ENCODE measurements at regions not wholly inside any gene's neighbourhood (a gene's known extent, or its start where the extent isn't known, plus 50 kb on each side); places are given as distances from the start of the nearest gene placed in this dataset.

DNA sequence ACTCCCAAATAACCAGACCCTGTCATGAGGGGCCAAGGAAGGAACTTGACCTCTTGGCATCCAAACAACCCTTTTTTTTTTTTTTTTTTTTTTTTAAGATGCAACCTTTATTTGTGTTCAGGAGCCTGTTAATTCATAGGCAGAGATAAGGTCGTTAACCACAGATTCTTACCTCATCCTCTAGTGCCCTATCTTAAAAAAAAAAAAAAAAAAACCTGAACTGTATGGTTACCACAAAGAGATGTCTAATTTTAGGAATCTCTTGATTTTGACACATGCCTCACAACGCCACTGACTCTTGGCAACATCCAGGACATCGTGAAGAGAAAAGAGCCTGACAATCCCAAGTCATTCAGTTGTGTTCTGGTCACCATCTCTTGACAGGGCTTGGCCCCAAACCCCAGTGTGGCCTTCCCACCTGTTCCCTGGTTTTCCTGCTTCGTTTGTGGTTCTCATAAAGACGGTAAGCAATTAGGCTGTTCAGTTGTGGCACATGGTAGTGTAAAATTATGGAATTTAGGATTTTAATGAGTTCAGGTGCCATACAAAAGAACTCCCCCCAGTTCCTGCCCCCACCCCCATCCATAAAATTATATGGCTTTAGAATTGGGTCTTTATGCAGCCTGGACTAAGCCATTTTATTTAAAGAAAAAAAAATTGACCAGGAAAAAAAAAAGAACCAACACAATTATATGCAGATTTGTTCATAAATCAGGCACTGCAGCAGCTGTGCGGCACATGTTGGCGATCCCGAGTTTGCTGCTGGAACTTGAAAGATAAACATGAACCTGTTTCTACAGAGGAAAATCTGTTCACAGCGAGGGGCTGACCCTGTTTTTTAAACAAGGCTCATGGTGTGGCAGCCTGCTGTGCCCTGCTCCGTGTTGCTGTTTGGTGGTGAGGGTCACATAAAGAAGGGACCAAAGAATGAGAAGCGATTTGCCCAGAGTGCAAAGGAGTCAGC, 267.8 kb upstream of the CLINT1 start:
- Histone ChIP-seq H4K20me1 (ENCODE audit: low read depth, low read length) (no peaks in the 10 kb centered on the region), H3K27me3 (ENCODE audit: low read length) (no peaks in the 10 kb centered on the region), H3K9me2 (replicated peaks; ENCODE audit: insufficient read depth, low read length) (no peaks in the 10 kb centered on the region), H3K4me2 (ENCODE audit: low read depth, low read length, poor library complexity, severe bottlenecking) (no peak overlapping the region), H3K27ac (ENCODE audit: low read depth, low read length) (no peak overlapping the region), H3K36me3 (ENCODE audit: low read length) (no peaks in the 10 kb centered on the region), H3K9me3 (ENCODE audit: insufficient read depth, low read length) (no peaks in the 10 kb centered on the region), H2AFZ (ENCODE audit: low read depth, low read length, severe bottlenecking) (no peak overlapping the region), H3F3A (ENCODE audit: insufficient read depth) (no peaks in the 10 kb centered on the region), H3K79me2 (ENCODE audit: insufficient read depth, low read length) (no peaks in the 10 kb centered on the region), H3K9ac (ENCODE audit: low read length) (no peak overlapping the region), H3K4me3 (ENCODE audit: insufficient read depth, low read length, poor library complexity, severe bottlenecking) (no peak overlapping the region)
- TF ChIP-seq, protein P1, sequence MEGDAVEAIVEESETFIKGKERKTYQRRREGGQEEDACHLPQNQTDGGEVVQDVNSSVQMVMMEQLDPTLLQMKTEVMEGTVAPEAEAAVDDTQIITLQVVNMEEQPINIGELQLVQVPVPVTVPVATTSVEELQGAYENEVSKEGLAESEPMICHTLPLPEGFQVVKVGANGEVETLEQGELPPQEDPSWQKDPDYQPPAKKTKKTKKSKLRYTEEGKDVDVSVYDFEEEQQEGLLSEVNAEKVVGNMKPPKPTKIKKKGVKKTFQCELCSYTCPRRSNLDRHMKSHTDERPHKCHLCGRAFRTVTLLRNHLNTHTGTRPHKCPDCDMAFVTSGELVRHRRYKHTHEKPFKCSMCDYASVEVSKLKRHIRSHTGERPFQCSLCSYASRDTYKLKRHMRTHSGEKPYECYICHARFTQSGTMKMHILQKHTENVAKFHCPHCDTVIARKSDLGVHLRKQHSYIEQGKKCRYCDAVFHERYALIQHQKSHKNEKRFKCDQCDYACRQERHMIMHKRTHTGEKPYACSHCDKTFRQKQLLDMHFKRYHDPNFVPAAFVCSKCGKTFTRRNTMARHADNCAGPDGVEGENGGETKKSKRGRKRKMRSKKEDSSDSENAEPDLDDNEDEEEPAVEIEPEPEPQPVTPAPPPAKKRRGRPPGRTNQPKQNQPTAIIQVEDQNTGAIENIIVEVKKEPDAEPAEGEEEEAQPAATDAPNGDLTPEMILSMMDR (IDR thresholded peaks at IDR 0.05; ENCODE audit: insufficient read depth, low read length, poor library complexity, severe bottlenecking) = no peak
- TF ChIP-seq EZH2phosphoT487 (conservative IDR thresholded peaks at IDR 0.05; ENCODE audit: low read length) = no peak

DNA sequence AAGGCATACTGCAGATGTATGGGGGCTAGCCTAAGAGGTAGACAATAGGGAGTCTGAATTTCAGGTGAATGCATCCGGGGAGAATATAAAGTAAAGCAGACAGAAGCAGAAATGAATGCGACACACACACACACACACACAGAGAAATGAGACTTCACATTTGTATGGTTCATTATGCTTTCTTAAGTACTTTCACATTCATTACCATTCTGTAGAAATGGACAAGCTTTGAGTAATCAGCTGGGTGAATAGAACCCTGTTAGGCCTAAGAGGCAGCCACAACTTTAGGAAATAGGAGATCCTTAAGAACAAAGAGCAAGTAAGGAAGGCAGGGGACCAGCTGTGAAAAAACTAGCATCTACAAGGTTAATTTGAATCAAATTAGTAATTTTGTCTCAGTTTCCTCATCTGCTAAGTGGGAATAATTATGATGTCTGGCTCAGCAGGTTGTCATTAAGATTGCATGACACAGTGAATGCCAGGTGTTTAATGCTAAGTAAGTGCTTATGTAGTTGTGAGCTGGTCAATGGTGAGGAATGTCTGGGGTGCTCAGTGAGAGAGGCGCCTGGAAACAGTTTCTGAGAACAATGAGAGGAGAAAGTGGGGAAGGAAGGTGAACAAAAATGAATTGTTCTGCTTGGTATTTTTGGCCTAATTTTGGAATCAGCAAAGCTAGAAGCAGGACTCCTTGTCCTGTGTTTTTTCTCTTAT, 265.8 kb upstream of the CLINT1 start:
- Histone ChIP-seq H3K9ac (ENCODE audit: low read length) (no peak overlapping the region), H3K79me2 (ENCODE audit: insufficient read depth, low read length) (no peaks in the 10 kb centered on the region), H3K27me3 (ENCODE audit: low read length) (no peaks in the 10 kb centered on the region), H4K20me1 (ENCODE audit: low read depth, low read length) (no peaks in the 10 kb centered on the region), H3K36me3 (ENCODE audit: low read length) (no peaks in the 10 kb centered on the region), H3K4me2 (ENCODE audit: low read depth, low read length, poor library complexity, severe bottlenecking) (no peak overlapping the region), H3K27ac (ENCODE audit: low read depth, low read length) (no peak overlapping the region), H3F3A (ENCODE audit: insufficient read depth) (no peaks in the 10 kb centered on the region), H3K9me2 (replicated peaks; ENCODE audit: insufficient read depth, low read length) (no peaks in the 10 kb centered on the region), H2AFZ (ENCODE audit: low read depth, low read length, severe bottlenecking) (no peak overlapping the region), H3K9me3 (ENCODE audit: insufficient read depth, low read length) (no peaks in the 10 kb centered on the region), H3K4me3 (ENCODE audit: insufficient read depth, low read length, poor library complexity, severe bottlenecking) (no peak overlapping the region)
- no peak for TF ChIP-seq EZH2phosphoT487 (conservative IDR thresholded peaks at IDR 0.05; ENCODE audit: low read length)
- TF ChIP-seq, protein P1 (IDR thresholded peaks at IDR 0.05; ENCODE audit: insufficient read depth, low read length, poor library complexity, severe bottlenecking) = no peak

DNA sequence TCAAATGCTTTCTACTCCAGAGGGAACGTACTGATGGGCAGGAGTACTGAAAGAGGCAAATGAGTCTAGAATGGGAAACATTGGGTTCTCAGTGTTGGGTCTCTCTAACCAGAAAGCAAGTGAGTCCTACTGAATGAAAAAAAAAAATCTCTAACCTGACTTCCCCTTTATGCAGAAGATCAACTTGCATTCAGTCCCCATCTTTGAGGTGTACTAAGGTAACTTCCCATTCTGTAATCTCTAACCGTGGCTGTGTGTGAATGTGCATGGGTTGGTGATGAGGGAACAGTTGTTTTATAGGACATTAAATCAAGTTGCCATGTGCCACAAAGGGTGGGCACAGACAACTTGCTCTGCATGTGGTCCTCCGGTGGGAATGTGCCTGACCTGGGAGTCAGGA, 264.6 kb upstream of the CLINT1 start:
- no peaks in the 10 kb centered on the region for H3K27me3 ChIP-seq (ENCODE audit: low read length)
- no peaks in the 10 kb centered on the region for H3K9me2 ChIP-seq (replicated peaks; ENCODE audit: insufficient read depth, low read length)
- no peak overlapping the region for H3K4me2 ChIP-seq (ENCODE audit: low read depth, low read length, poor library complexity, severe bottlenecking)
- H3K9me3 ChIP-seq (ENCODE audit: insufficient read depth, low read length) = no peaks in the 10 kb centered on the region
- H3K27ac ChIP-seq (ENCODE audit: low read depth, low read length) = no peak overlapping the region
- H2AFZ ChIP-seq (ENCODE audit: low read depth, low read length, severe bottlenecking) = no peak overlapping the region
- no peaks in the 10 kb centered on the region for H3K79me2 ChIP-seq (ENCODE audit: insufficient read depth, low read length)
- H3F3A ChIP-seq (ENCODE audit: insufficient read depth) = no peaks in the 10 kb centered on the region
- H4K20me1 ChIP-seq (ENCODE audit: low read depth, low read length) = no peaks in the 10 kb centered on the region
- no peak overlapping the region for H3K9ac ChIP-seq (ENCODE audit: low read length)
- no peaks in the 10 kb centered on the region for H3K36me3 ChIP-seq (ENCODE audit: low read length)
- no peak for TF ChIP-seq EZH2phosphoT487 (conservative IDR thresholded peaks at IDR 0.05; ENCODE audit: low read length)
- TF ChIP-seq, protein P1 (IDR thresholded peaks at IDR 0.05; ENCODE audit: insufficient read depth, low read length, poor library complexity, severe bottlenecking) = no peak
- H3K4me3 ChIP-seq (ENCODE audit: insufficient read depth, low read length, poor library complexity, severe bottlenecking) = no peak overlapping the region

Measured in SU-DHL-6 (cell line).